ENCODE measurements at regions not wholly inside any gene's neighbourhood (a gene's known extent, or its start where the extent isn't known, plus 50 kb on each side); places are given as distances from the start of the nearest gene placed in this dataset.
"Not testable (repeated sequence)": the region's sequence is repeated elsewhere in the genome, so short reads cannot be mapped to it uniquely, and the experiment has no call there.

DNA sequence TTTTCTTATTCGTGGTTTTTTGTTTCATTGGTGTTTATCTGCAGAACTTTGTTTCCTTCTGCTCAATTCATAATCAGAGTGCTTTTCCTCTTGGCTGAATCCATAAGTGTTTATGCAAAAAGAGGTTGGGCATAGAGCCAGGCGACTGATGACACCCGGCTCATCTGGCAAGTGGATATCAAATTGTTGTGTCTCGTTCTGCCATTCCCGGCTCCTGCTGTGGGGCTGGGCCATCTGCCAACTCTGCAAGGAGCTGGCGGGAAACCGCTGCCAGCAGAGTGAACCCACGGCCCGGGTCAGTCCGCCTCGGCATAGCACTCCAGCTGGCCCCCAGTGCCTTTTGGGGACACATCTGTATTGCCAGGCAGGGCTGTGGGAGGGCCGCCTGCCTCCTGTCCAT is 83.0 kb upstream of the ROPN1B start:
- H3K9me3 Mint-ChIP-seq (ENCODE audit: unreplicated experiment); H3K27me3 ChIP-seq (replicated peaks; ENCODE audit: control insufficient read depth, insufficient read depth, low read length); H3K27ac Mint-ChIP-seq (ENCODE audit: unreplicated experiment); BruUV-seq (replicated peaks); DNase-seq; H3K27me3 Mint-ChIP-seq (ENCODE audit: insufficient read depth, unreplicated experiment); intact Hi-C loops (cut with micrococcal nuclease; ENCODE audit: unreplicated experiment); H3K9me3 ChIP-seq; H3K4me3 ChIP-seq (ENCODE audit: low read depth, low read length); H3K4me1 Mint-ChIP-seq (ENCODE audit: low read depth, unreplicated experiment); CTCF ChIA-PET; H3K36me3 ChIP-seq (ENCODE audit: control insufficient read depth, insufficient read depth, low read length); H3K4me1 ChIP-seq; H3K4me3 Mint-ChIP-seq (ENCODE audit: unreplicated experiment); H3K36me3 Mint-ChIP-seq (ENCODE audit: insufficient read depth, unreplicated experiment); POLR2A ChIA-PET: not testable (repeated sequence)

DNA sequence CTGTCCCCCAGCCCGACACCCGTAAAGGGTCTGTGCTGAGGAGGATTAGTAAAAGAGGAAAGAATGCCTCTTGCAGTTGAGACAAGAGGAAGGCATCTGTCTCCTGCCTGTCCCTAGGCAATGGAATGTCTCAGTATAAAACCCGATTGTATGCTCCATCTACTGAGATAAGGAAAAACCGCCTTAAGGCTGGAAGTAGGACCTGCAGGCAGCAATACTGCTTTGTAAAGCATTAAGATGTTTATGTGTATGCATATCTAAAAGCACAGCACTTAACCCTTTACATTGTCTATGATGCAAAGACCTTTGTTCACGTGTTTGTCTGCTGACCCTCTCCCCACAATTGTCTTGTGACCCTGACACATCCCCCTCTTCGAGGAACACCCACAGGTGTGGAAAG is 69.8 kb upstream of the ROPN1B start:
- H3K27me3 ChIP-seq (replicated peaks; ENCODE audit: control insufficient read depth, insufficient read depth, low read length); BruUV-seq (replicated peaks); DNase-seq; intact Hi-C loops (cut with micrococcal nuclease; ENCODE audit: unreplicated experiment); H3K4me3 Mint-ChIP-seq (ENCODE audit: unreplicated experiment); H3K36me3 ChIP-seq (ENCODE audit: control insufficient read depth, insufficient read depth, low read length); H3K9me3 Mint-ChIP-seq (ENCODE audit: unreplicated experiment); POLR2A ChIA-PET; H3K9me3 ChIP-seq; H3K27me3 Mint-ChIP-seq (ENCODE audit: insufficient read depth, unreplicated experiment); H3K36me3 Mint-ChIP-seq (ENCODE audit: insufficient read depth, unreplicated experiment); H3K27ac Mint-ChIP-seq (ENCODE audit: unreplicated experiment); H3K4me3 ChIP-seq (ENCODE audit: low read depth, low read length); CTCF ChIA-PET; H3K4me1 Mint-ChIP-seq (ENCODE audit: low read depth, unreplicated experiment); H3K4me1 ChIP-seq: not testable (repeated sequence)

DNA sequence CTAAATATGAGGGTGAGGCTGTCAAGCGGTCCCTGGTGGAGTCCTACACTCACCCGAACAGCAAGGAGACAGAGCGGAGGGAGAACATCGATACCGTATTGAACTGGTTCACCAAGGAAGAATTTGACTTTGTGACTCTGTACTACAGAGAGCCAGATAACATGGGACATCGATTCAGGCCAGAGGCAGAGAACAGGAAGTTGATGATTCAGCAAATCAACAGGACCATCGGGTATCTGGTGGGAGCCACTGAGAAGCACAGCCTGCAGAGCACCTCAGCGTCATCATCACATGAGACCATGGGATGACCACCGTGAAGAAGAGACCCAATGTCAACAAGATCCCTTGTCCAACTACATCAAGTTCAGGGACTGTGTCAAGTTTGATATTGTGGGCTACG is 67.5 kb upstream of the ROPN1B start:
- H3K4me1 ChIP-seq; H3K27ac Mint-ChIP-seq (ENCODE audit: unreplicated experiment); H3K4me3 Mint-ChIP-seq (ENCODE audit: unreplicated experiment); BruUV-seq (replicated peaks); H3K4me3 ChIP-seq (ENCODE audit: low read depth, low read length); POLR2A ChIA-PET; H3K36me3 ChIP-seq (ENCODE audit: control insufficient read depth, insufficient read depth, low read length); H3K27me3 ChIP-seq (replicated peaks; ENCODE audit: control insufficient read depth, insufficient read depth, low read length); H3K36me3 Mint-ChIP-seq (ENCODE audit: insufficient read depth, unreplicated experiment); H3K9me3 Mint-ChIP-seq (ENCODE audit: unreplicated experiment); DNase-seq; intact Hi-C loops (cut with micrococcal nuclease; ENCODE audit: unreplicated experiment); H3K4me1 Mint-ChIP-seq (ENCODE audit: low read depth, unreplicated experiment); H3K27me3 Mint-ChIP-seq (ENCODE audit: insufficient read depth, unreplicated experiment); CTCF ChIA-PET; H3K9me3 ChIP-seq: not testable (repeated sequence)

DNA sequence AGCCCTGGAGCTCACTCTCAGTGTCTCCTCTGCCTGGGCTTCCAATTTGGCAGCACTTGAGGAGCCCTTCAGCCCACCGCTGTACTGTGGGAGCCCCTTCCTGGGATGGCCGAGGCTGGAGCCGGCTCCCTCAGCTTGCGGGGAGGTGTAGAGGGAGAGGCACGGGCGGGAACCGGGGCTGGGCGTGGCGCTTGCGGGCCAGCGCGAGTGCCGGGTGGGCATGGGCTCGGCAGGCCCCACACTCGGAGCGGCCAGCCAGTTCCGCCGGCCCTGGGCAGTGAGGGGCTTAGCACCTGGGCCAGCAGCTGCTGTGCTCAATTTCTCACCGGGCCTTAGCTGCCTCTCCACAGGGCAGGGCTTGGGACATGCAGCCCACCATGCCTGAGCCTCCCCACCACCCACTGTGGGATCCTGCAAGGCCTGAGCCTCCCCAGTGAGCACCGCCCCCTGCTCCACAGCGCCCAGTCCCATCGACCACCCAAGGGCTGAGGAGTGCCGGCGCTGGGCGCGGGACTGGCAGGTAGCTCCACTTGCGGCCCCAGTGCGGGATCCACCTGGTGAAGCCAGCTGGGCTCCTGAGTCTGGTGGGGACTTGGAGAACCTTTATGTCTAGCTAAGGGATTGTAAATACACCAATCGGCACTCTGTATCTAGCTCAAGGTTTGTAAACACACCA is 65.1 kb upstream of the ROPN1B start:
- not testable (repeated sequence) for H3K27ac Mint-ChIP-seq (ENCODE audit: unreplicated experiment)

DNA sequence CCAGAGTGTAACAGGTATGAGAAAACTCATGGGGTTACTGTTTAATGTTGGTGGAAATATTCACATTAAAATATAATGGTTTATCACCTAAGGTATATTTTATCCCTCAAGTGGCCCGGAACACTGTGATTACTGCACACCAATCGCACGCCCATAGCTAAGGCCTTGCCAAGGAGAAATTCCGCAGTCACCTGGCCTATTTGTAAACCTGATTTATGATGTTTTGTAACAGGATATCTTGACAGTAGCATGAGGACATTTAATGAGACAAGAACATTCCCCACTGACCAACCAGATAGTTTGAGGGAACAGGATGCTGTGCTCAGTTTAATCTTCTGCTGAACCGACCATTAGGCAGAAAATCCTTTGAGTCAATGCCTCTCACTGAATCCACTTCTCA is 61.7 kb upstream of the ROPN1B start:
- DNase-seq; BruUV-seq (replicated peaks); H3K27ac Mint-ChIP-seq (ENCODE audit: unreplicated experiment); CTCF ChIA-PET; H3K4me3 Mint-ChIP-seq (ENCODE audit: unreplicated experiment); POLR2A ChIA-PET; H3K9me3 ChIP-seq; H3K27me3 ChIP-seq (replicated peaks; ENCODE audit: control insufficient read depth, insufficient read depth, low read length); H3K4me1 Mint-ChIP-seq (ENCODE audit: low read depth, unreplicated experiment); intact Hi-C loops (cut with micrococcal nuclease; ENCODE audit: unreplicated experiment); H3K9me3 Mint-ChIP-seq (ENCODE audit: unreplicated experiment); H3K27me3 Mint-ChIP-seq (ENCODE audit: insufficient read depth, unreplicated experiment); H3K36me3 Mint-ChIP-seq (ENCODE audit: insufficient read depth, unreplicated experiment); H3K4me3 ChIP-seq (ENCODE audit: low read depth, low read length); H3K4me1 ChIP-seq; H3K36me3 ChIP-seq (ENCODE audit: control insufficient read depth, insufficient read depth, low read length): not testable (repeated sequence)

More for the DNA sequence above, 65.1 kb upstream of the ROPN1B start:
- H3K36me3 ChIP-seq (ENCODE audit: control insufficient read depth, insufficient read depth, low read length); H3K4me3 Mint-ChIP-seq (ENCODE audit: unreplicated experiment); H3K9me3 Mint-ChIP-seq (ENCODE audit: unreplicated experiment); intact Hi-C loops (cut with micrococcal nuclease; ENCODE audit: unreplicated experiment); BruUV-seq (replicated peaks); DNase-seq; H3K27me3 ChIP-seq (replicated peaks; ENCODE audit: control insufficient read depth, insufficient read depth, low read length); CTCF ChIA-PET; H3K4me1 Mint-ChIP-seq (ENCODE audit: low read depth, unreplicated experiment); H3K27me3 Mint-ChIP-seq (ENCODE audit: insufficient read depth, unreplicated experiment); POLR2A ChIA-PET; H3K4me1 ChIP-seq; H3K4me3 ChIP-seq (ENCODE audit: low read depth, low read length); H3K36me3 Mint-ChIP-seq (ENCODE audit: insufficient read depth, unreplicated experiment); H3K9me3 ChIP-seq: not testable (repeated sequence)

DNA sequence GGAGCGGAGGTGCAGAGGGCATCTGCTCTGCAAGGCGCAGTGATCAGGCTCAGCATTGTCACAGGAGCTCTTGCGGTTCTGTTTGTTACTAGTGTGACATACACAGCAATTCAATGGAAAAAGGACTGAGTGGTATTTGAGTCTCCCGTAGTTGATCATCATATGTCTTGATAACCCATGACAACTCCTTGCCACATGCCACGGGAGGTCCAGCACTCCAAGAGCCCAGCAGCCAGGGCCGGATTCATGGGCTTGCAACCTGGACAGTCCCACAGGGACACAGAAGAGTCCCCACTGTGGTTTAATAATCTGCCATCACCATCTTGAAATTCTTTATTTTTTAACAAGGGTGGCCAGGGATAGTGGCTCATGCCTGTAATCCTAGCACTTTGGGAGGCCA is 58.1 kb upstream of the ROPN1B start:
- H3K4me3 ChIP-seq (ENCODE audit: low read depth, low read length); H3K4me3 Mint-ChIP-seq (ENCODE audit: unreplicated experiment); H3K27me3 Mint-ChIP-seq (ENCODE audit: insufficient read depth, unreplicated experiment); H3K27ac Mint-ChIP-seq (ENCODE audit: unreplicated experiment); H3K9me3 ChIP-seq; H3K9me3 Mint-ChIP-seq (ENCODE audit: unreplicated experiment); H3K4me1 Mint-ChIP-seq (ENCODE audit: low read depth, unreplicated experiment); DNase-seq; POLR2A ChIA-PET; H3K4me1 ChIP-seq; BruUV-seq (replicated peaks); H3K27me3 ChIP-seq (replicated peaks; ENCODE audit: control insufficient read depth, insufficient read depth, low read length); H3K36me3 Mint-ChIP-seq (ENCODE audit: insufficient read depth, unreplicated experiment); H3K36me3 ChIP-seq (ENCODE audit: control insufficient read depth, insufficient read depth, low read length): not testable (repeated sequence)
- intact Hi-C loops (cut with micrococcal nuclease; ENCODE audit: unreplicated experiment), result loop anchor here (10.0 kb wide), 1 partner anchor 174 kb away; the partner anchor contains the start of gene SLC41A3
- CTCF ChIA-PET, result interaction anchor here (0.6 kb wide), 1 partner anchor 290 kb away, joined by 3 read pairs; no protein-coding TSS in a partner anchor

DNA sequence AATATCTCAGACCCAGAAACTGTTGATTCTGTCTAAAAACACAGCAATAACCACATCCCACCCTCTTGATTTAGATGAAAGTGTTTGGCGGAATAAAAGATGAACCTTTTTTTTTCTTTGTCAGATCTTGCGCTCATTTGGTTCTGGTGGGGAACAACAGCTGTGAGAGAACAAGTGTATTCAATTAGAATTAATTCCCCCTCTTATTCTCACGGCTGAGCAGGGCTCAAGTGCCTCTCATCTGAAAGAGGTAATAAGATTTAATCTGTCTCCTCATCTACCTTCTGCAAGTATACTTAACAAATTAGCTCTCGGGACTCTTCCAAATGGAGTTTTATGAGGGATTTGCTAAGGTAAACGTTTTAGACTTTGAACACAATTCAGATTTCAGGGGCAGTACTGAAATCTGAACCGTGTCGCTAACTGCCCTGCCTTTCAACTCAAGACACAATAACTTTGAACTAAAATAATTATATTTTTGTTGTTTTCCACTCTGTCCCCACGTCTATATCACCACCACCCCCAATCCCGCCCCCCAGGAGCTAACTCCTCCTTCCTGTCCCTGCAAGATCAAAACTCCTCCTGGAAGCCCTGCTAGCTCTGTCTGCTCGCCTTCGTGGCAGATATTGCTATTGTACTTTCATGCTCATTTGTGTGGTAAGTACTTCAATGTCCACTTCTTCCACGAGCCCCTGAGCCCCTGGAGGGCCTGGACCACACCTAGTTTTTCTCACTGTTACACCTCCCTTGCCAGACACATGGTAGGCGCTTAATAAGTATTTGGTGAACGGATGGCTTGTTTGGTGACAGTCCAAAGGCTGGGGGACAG is 54.2 kb upstream of the ROPN1B start:
- H3K36me3 Mint-ChIP-seq (ENCODE audit: insufficient read depth, unreplicated experiment); H3K36me3 ChIP-seq (ENCODE audit: control insufficient read depth, insufficient read depth, low read length); H3K27me3 Mint-ChIP-seq (ENCODE audit: insufficient read depth, unreplicated experiment); H3K27ac Mint-ChIP-seq (ENCODE audit: unreplicated experiment); H3K9me3 Mint-ChIP-seq (ENCODE audit: unreplicated experiment); H3K9me3 ChIP-seq; H3K27me3 ChIP-seq (replicated peaks; ENCODE audit: control insufficient read depth, insufficient read depth, low read length); POLR2A ChIA-PET; H3K4me1 ChIP-seq; DNase-seq; H3K4me1 Mint-ChIP-seq (ENCODE audit: low read depth, unreplicated experiment): not testable (repeated sequence)
- intact Hi-C loops (cut with micrococcal nuclease; ENCODE audit: unreplicated experiment), result loop anchor here (5.0 to 10.0 kb wide), 3 partner anchors 148 to 318 kb away; partner anchors contain the start of genes OSBPL11 and SLC41A3
- H3K4me3 ChIP-seq (ENCODE audit: low read depth, low read length), result peak overlapping the region; percentile 61
- peak overlapping the region; percentile 69 for H3K4me3 Mint-ChIP-seq (ENCODE audit: unreplicated experiment)
- CTCF ChIA-PET, result interaction anchor here (0.6 to 1.3 kb wide), 2 partner anchors 148 to 156 kb away, joined by 3 read pairs; no protein-coding TSS in a partner anchor
- BruUV-seq (replicated peaks), result TSS peak; percentile 50

Measured in Caco-2 (cell line).